HS-27A (cell line): ENCODE measurements at regions not wholly inside any gene's neighbourhood (a gene's known extent, or its start where the extent isn't known, plus 50 kb on each side); places are given as distances from the start of the nearest gene placed in this dataset.
"Not testable (repeated sequence)": the region's sequence is repeated elsewhere in the genome, so short reads cannot be mapped to it uniquely, and the experiment has no call there.

Source experiments
- DNase-seq: peaks from one replicate; pipeline ENCODE4 v3.0.0-alpha.2; 2012; ENCODE audit warnings: low read depth, missing footprints

- no peak for DNase-seq
Measured at GRCh38 chr2:195458936-195459335, 198.1 kb upstream of the SLC39A10 start.

GRCh38 chr2:195457873-195458272 is 199.2 kb upstream of the SLC39A10 start:
- no peak for DNase-seq

- DNase-seq: no peak
Measured at GRCh38 chr2:195456771-195457170, 200.3 kb upstream of the SLC39A10 start.

GRCh38 chr2:195451160-195451559 is 205.9 kb upstream of the SLC39A10 start:
- DNase-seq: no peak

GRCh38 chr2:195450552-195451113 is 206.4 kb upstream of the SLC39A10 start:
- no peak for DNase-seq

GRCh38 chr2:195447323-195447975 is 209.6 kb upstream of the SLC39A10 start:
- no peak for DNase-seq

GRCh38 chr2:195445639-195446038 is 211.4 kb upstream of the SLC39A10 start:
- DNase-seq: no peak

- no peak for DNase-seq
Measured at GRCh38 chr2:195443926-195444325, 213.1 kb upstream of the SLC39A10 start.

GRCh38 chr2:195442458-195443175 is 214.4 kb upstream of the SLC39A10 start:
- no peak for DNase-seq

GRCh38 chr2:195438692-195439091 is 218.3 kb upstream of the SLC39A10 start:
- DNase-seq: no peak

- no peak for DNase-seq
Measured at GRCh38 chr2:195437521-195437920, 219.5 kb upstream of the SLC39A10 start.

- no peak for DNase-seq
Measured at GRCh38 chr2:195434346-195434745, 222.7 kb upstream of the SLC39A10 start.

- not testable (repeated sequence) for DNase-seq
Measured at GRCh38 chr2:195433729-195434128, 223.3 kb upstream of the SLC39A10 start.

- no peak for DNase-seq
Measured at GRCh38 chr2:195428673-195429072, 228.4 kb upstream of the SLC39A10 start.

- no peak for DNase-seq
Measured at GRCh38 chr2:195425328-195425727, 231.7 kb upstream of the SLC39A10 start.

GRCh38 chr2:195419033-195419432 is 238.0 kb upstream of the SLC39A10 start:
- no peak for DNase-seq

- DNase-seq: no peak
Measured at GRCh38 chr2:195414537-195415100, 242.4 kb upstream of the SLC39A10 start.

- DNase-seq: no peak
Measured at GRCh38 chr2:195413944-195414343, 243.1 kb upstream of the SLC39A10 start.

GRCh38 chr2:195413422-195413821 is 243.6 kb upstream of the SLC39A10 start:
- DNase-seq: no peak

- no peak for DNase-seq
Measured at GRCh38 chr2:195411219-195411687, 245.8 kb upstream of the SLC39A10 start.

GRCh38 chr2:195410074-195410671 is 246.9 kb upstream of the SLC39A10 start:
- DNase-seq: no peak

GRCh38 chr2:195408811-195409210 is 248.2 kb upstream of the SLC39A10 start:
- DNase-seq: no peak

- no peak for DNase-seq
Measured at GRCh38 chr2:195408196-195408595, 248.8 kb upstream of the SLC39A10 start.
